Osteoblast (primary cell): ENCODE measurements at regions not wholly inside any gene's neighbourhood (a gene's known extent, or its start where the extent isn't known, plus 50 kb on each side); places are given as distances from the start of the nearest gene placed in this dataset.
"Not testable (repeated sequence)": the region's sequence is repeated elsewhere in the genome, so short reads cannot be mapped to it uniquely, and the experiment has no call there.

Experiments used
- DNase-seq: peaks from one replicate; pipeline ENCODE4 v3.0.0; 2011; ENCODE audit warnings: low spot score, mixed read lengths; ENCODE audit not compliant: insufficient read length; ENCODE audit errors: missing footprints
- H2AFZ ChIP-seq: 2 replicates; pipeline ENCODE4 v1.6.0; 2011; ENCODE audit warnings: mild to moderate bottlenecking, low read length
- H3K27ac ChIP-seq: 2 replicates; pipeline ENCODE4 v1.5.1; 2011; ENCODE audit warnings: mild to moderate bottlenecking, low read depth, low read length, moderate library complexity
- H3K27me3 ChIP-seq: 2 replicates; pipeline ENCODE4 v1.6.0; 2012; ENCODE audit warnings: mild to moderate bottlenecking, control low read depth, inconsistent platforms, low read length, moderate library complexity; ENCODE audit not compliant: insufficient read depth
- H3K36me3 ChIP-seq: 2 replicates; pipeline ENCODE4 v1.5.1; 2011; ENCODE audit warnings: mild to moderate bottlenecking, low read length, control low read depth, moderate library complexity; ENCODE audit not compliant: insufficient read depth
- H3K4me1 ChIP-seq: 2 replicates; pipeline ENCODE4 v1.5.1; 2011; ENCODE audit warnings: mild to moderate bottlenecking, low read length, control low read depth, moderate library complexity; ENCODE audit not compliant: insufficient read depth
- H3K4me2 ChIP-seq: 2 replicates; pipeline ENCODE4 v1.6.0; 2011; ENCODE audit warnings: mild to moderate bottlenecking, low read length; ENCODE audit not compliant: insufficient read depth
- H3K4me3 ChIP-seq: fragments of 200-600 bp; sonication (generic); 3 replicates; pipeline ENCODE4 v1.5.1; 2012; ENCODE audit warnings: mild to moderate bottlenecking, low read length, inconsistent platforms; ENCODE audit not compliant: insufficient read depth
- H3K79me2 ChIP-seq: 2 replicates; pipeline ENCODE4 v1.6.0; 2012; ENCODE audit warnings: mild to moderate bottlenecking, low read length, control low read depth, inconsistent platforms; ENCODE audit not compliant: insufficient read depth
- H3K9me3 ChIP-seq: 2 replicates; pipeline ENCODE4 v1.5.1; 2011; ENCODE audit warnings: low read depth, low read length, control low read depth
- H4K20me1 ChIP-seq: 2 replicates; pipeline ENCODE4 v1.6.0; 2012; ENCODE audit warnings: mild to moderate bottlenecking, low read length, control low read depth; ENCODE audit not compliant: insufficient read depth
- TF ChIP-seq, protein P1 (sequence below): IDR thresholded peaks from 2 replicates; pipeline ENCODE4 v1.5.1; 2011; ENCODE audit warnings: mild to moderate bottlenecking, low read depth, low read length, moderate library complexity; ENCODE audit errors: extremely low read depth

GRCh38 chr10:25831080-25831479 lies 102.9 kb upstream of the MYO3A start:
- H4K20me1 ChIP-seq: no peaks in the 10 kb centered on the region
- no peak overlapping the region for H3K4me2 ChIP-seq
- no peaks in the 10 kb centered on the region for H3K4me1 ChIP-seq
- TF ChIP-seq, protein P1, sequence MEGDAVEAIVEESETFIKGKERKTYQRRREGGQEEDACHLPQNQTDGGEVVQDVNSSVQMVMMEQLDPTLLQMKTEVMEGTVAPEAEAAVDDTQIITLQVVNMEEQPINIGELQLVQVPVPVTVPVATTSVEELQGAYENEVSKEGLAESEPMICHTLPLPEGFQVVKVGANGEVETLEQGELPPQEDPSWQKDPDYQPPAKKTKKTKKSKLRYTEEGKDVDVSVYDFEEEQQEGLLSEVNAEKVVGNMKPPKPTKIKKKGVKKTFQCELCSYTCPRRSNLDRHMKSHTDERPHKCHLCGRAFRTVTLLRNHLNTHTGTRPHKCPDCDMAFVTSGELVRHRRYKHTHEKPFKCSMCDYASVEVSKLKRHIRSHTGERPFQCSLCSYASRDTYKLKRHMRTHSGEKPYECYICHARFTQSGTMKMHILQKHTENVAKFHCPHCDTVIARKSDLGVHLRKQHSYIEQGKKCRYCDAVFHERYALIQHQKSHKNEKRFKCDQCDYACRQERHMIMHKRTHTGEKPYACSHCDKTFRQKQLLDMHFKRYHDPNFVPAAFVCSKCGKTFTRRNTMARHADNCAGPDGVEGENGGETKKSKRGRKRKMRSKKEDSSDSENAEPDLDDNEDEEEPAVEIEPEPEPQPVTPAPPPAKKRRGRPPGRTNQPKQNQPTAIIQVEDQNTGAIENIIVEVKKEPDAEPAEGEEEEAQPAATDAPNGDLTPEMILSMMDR: no peak
- H2AFZ ChIP-seq: no peak overlapping the region
- no peaks in the 10 kb centered on the region for H3K9me3 ChIP-seq
- H3K27me3 ChIP-seq: no peaks in the 10 kb centered on the region
- H3K27ac ChIP-seq: no peak overlapping the region
- H3K4me3 ChIP-seq: no peak overlapping the region
- no peak for DNase-seq
- H3K36me3 ChIP-seq: no peaks in the 10 kb centered on the region
- H3K79me2 ChIP-seq: no peaks in the 10 kb centered on the region

- Histone ChIP-seq H3K4me1 (no peaks in the 10 kb centered on the region), H2AFZ (no peak overlapping the region), H3K9me3 (no peaks in the 10 kb centered on the region), H3K79me2 (no peaks in the 10 kb centered on the region), H4K20me1 (no peaks in the 10 kb centered on the region), H3K36me3 (no peaks in the 10 kb centered on the region), H3K4me3 (no peak overlapping the region), H3K4me2 (no peak overlapping the region), H3K27me3 (no peaks in the 10 kb centered on the region), H3K27ac (no peak overlapping the region)
- TF ChIP-seq, protein P1: no peak
- DNase-seq: no peak
Measured at GRCh38 chr10:25839683-25840082, 94.3 kb upstream of the MYO3A start.

DNA sequence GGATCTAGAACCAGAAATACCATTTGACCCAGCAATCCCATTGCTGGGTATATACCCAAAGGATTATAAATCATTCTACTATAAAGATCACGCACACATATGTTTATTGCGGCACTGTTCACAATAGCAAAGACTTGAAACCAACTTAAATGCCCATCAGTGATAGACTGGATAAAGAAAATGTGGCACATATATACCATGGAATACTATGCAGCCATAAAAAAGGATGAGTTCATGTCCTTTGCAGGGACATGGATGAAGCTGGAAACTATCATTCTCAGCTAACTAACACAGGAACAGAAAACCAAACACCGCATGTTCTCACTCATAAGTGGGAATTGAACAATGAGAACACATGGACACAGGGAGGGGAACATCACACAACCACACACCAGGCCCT lies 93.2 kb upstream of the MYO3A start:
- not testable (repeated sequence) for H2AFZ ChIP-seq, DNase-seq, H3K36me3 ChIP-seq, H3K4me3 ChIP-seq, H4K20me1 ChIP-seq, H3K9me3 ChIP-seq, H3K79me2 ChIP-seq, H3K27me3 ChIP-seq, H3K4me1 ChIP-seq, H3K27ac ChIP-seq, H3K4me2 ChIP-seq

DNA sequence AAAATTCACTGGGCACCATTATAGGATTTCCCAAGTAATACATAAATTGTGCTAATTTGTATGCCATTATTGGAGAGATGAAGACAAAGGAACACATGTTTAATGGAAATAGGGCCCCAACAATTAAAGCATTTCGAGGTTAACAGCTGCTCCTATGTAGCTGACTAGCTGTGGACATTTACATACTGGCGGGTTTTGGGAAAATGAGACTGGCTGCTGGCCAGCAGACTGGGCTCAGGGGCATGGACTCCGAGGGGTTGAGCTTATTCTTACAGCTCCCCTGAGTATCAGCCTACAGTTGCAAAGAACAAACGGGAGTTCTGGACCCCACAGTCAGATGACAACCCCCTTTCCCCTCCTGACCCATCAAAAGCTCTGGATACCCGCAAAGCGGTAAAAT lies 91.9 kb upstream of the MYO3A start:
- DNase-seq: no peak
- no peaks in the 10 kb centered on the region for H3K27me3 ChIP-seq
- H3K27ac ChIP-seq: no peak overlapping the region
- H3K9me3 ChIP-seq: no peaks in the 10 kb centered on the region
- H3K4me1 ChIP-seq: no peaks in the 10 kb centered on the region
- no peak overlapping the region for H2AFZ ChIP-seq
- TF ChIP-seq, protein P1: no peak
- no peaks in the 10 kb centered on the region for H4K20me1 ChIP-seq
- H3K79me2 ChIP-seq: no peaks in the 10 kb centered on the region
- no peak overlapping the region for H3K4me2 ChIP-seq
- H3K4me3 ChIP-seq: no peak overlapping the region
- H3K36me3 ChIP-seq: no peaks in the 10 kb centered on the region
